Esophagus muscularis mucosa (tissue), 4 donors: ENCODE measurements at regions not wholly inside any gene's neighbourhood (a gene's known extent, or its start where the extent isn't known, plus 50 kb on each side); places are given as distances from the start of the nearest gene placed in this dataset.

Experiments used
- EP300 ChIP-seq: sonication (generic); formaldehyde crosslinking; IDR thresholded peaks from one replicate; pipeline ENCODE4 v1.6.1; 2017; ENCODE audit warnings: antibody characterized with exemption
- POLR2AphosphoS5 ChIP-seq, 2 donors: sonication (generic); formaldehyde crosslinking; IDR thresholded peaks; one replicate each; pipeline ENCODE4 v1.6.1; 2017; ENCODE audit warnings: antibody characterized with exemption in 2 of 2
- TF ChIP-seq, protein P1 (sequence below), 3 experiments: fragments of 200-600 bp in 2 of 3; fragments of 450-650 bp in 1 of 3; sonication (generic) in 2 of 3; IDR thresholded peaks; one replicate each; pipeline ENCODE4 v1.5.1; 2017 to 2019; ENCODE audit warnings: antibody characterized with exemption in 3 of 3, mild to moderate bottlenecking in 2 of 3, moderate library complexity in 1 of 3

DNA sequence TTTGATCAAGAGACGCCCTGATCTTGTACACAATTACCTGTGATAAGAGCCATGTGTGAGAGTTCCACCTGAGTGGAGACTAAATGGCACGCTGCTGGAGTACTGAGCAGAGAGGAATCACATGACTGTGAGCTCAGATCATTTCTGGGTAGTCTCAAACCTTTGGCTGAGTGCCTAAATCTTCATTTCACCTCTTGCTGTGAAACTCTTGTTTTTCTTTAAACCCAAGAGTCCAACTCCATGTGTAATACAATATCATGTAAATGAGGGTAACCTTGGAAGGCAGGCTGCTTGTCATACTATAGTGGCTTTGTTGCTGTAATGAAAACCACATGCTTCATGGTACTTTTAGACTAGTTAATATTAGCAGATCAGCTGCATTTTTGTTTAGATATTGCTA, 156.9 kb downstream of the CAND1 start:
- TF ChIP-seq, protein P1, sequence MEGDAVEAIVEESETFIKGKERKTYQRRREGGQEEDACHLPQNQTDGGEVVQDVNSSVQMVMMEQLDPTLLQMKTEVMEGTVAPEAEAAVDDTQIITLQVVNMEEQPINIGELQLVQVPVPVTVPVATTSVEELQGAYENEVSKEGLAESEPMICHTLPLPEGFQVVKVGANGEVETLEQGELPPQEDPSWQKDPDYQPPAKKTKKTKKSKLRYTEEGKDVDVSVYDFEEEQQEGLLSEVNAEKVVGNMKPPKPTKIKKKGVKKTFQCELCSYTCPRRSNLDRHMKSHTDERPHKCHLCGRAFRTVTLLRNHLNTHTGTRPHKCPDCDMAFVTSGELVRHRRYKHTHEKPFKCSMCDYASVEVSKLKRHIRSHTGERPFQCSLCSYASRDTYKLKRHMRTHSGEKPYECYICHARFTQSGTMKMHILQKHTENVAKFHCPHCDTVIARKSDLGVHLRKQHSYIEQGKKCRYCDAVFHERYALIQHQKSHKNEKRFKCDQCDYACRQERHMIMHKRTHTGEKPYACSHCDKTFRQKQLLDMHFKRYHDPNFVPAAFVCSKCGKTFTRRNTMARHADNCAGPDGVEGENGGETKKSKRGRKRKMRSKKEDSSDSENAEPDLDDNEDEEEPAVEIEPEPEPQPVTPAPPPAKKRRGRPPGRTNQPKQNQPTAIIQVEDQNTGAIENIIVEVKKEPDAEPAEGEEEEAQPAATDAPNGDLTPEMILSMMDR (IDR thresholded peaks at IDR 0.05), result no peak
- TF ChIP-seq EP300 (no peak), POLR2AphosphoS5 (IDR thresholded peaks at IDR 0.05) (no peak)
